Breast epithelium (tissue), 4 donors: ENCODE measurements at regions not wholly inside any gene's neighbourhood (a gene's known extent, or its start where the extent isn't known, plus 50 kb on each side); places are given as distances from the start of the nearest gene placed in this dataset.

Source experiments
- DNase-seq, 2 donors: peaks; one replicate each; pipeline ENCODE4 v3.0.0-alpha.2; 2019; ENCODE audit warnings: low spot score in 2 of 2
- H3K27ac ChIP-seq, 2 donors: fragments of 200-600 bp; sonication (generic) in 1 of 2; one replicate each; pipeline ENCODE4 v1.5.1; 2016 to 2019; ENCODE audit warnings: mild to moderate bottlenecking in 1 of 2
- H3K27me3 ChIP-seq, 2 donors: fragments of 200-600 bp; sonication (generic) in 1 of 2; one replicate each; pipeline versions ENCODE4 v1.5.1 to v1.6.0; 2017 to 2019; ENCODE audit warnings: control low read depth in 1 of 2, mild to moderate bottlenecking in 1 of 2
- H3K36me3 ChIP-seq: fragments of 200-600 bp; one replicate; pipeline ENCODE4 v1.5.1; 2019
- H3K4me1 ChIP-seq, 2 donors: fragments of 200-600 bp; sonication (generic); one replicate each; pipeline ENCODE4 v1.5.1; 2016 to 2019; ENCODE audit warnings: control low read depth in 1 of 2
- H3K4me3 ChIP-seq, 3 donors: fragments of 200-600 bp; sonication (generic); 1 replicate in 2 of 3; 2 replicates in 1 of 3; pipeline ENCODE4 v1.5.1; 2016 to 2019; ENCODE audit warnings: mild to moderate bottlenecking in 3 of 3, moderate library complexity in 2 of 3
- H3K9me3 ChIP-seq, 2 donors: fragments of 200-600 bp; sonication (generic) in 1 of 2; one replicate each; pipeline ENCODE4 v1.5.1; 2016 to 2019; ENCODE audit warnings: control low read depth in 1 of 2
- CTCF ChIP-seq, 3 donors: fragments of 450-650 bp; IDR thresholded peaks; one replicate each; pipeline ENCODE4 v1.5.1; 2016 to 2017; ENCODE audit warnings: antibody characterized with exemption in 3 of 3, mild to moderate bottlenecking in 3 of 3, moderate library complexity in 3 of 3
- POLR2A ChIP-seq: fragments of 450-650 bp; IDR thresholded peaks from one replicate; pipeline ENCODE4 v1.6.1; 2016; ENCODE audit warnings: antibody characterized with exemption, mild to moderate bottlenecking, moderate library complexity
- POLR2AphosphoS5 ChIP-seq, 3 donors: sonication (generic); formaldehyde crosslinking; IDR thresholded peaks; one replicate each; pipeline ENCODE4 v1.6.1; 2017; ENCODE audit warnings: antibody characterized with exemption in 3 of 3
- intact Hi-C: fragments of 100-400 bp; cut with DNase I; formaldehyde crosslinking; loops from one replicate; pipeline ENCODE4 v1.15.1; 2023; ENCODE audit warnings: low total_unique reads

GRCh38 chr4:3679851-3680311, 86.3 kb upstream of the ADRA2C start:
- peaks cover 0 to 50% of the 10 kb centered on the region in 2 donors for H3K27me3 ChIP-seq
- no peak for DNase-seq

GRCh38 chr4:3679071-3679825, 86.9 kb upstream of the ADRA2C start:
- DNase-seq = no peak
- H3K27me3 ChIP-seq = peaks cover 0 to 44% of the 10 kb centered on the region in 2 donors

More at GRCh38 chr4:3679851-3680311, 86.3 kb upstream of the ADRA2C start:
- H3K36me3 ChIP-seq = no peaks in the 10 kb centered on the region
- intact Hi-C loops = no loop called here
- H3K27ac ChIP-seq = no peak overlapping the region
- H3K4me3 ChIP-seq = no peak overlapping the region
- no peaks in the 10 kb centered on the region for H3K4me1 ChIP-seq
- TF ChIP-seq POLR2AphosphoS5 (IDR thresholded peaks at IDR 0.05) (no peak), POLR2A (no peak), CTCF (IDR thresholded peaks at IDR 0.05) (no peak)
- no peaks in the 10 kb centered on the region for H3K9me3 ChIP-seq

DNA sequence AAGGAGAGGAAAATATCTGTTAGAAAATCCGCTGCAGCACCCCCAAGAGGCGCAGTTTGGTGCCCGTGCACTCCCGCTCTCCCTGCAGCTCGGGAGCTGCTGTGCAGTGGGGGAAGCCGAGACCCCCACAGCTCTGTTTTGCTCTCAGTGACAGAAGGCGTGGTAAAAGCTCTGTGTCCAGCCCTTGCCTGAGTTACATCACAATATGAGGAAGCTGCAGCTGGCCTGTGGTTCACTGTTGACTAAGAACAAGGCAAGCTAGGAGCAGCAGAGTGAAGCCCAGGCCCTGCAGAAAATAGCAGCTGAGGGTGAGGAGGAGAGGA, 88.5 kb upstream of the ADRA2C start:
- Histone ChIP-seq H3K9me3 (no peaks in the 10 kb centered on the region), H3K4me1 (no peaks in the 10 kb centered on the region), H3K36me3 (no peaks in the 10 kb centered on the region), H3K27ac (no peak overlapping the region), H3K27me3 (peaks cover 0 to 37% of the 10 kb centered on the region in 2 donors), H3K4me3 (no peak overlapping the region)
- DNase-seq = no peak
- TF ChIP-seq POLR2A (no peak), POLR2AphosphoS5 (IDR thresholded peaks at IDR 0.05) (no peak), CTCF (IDR thresholded peaks at IDR 0.05) (no peak)
- intact Hi-C loops = no loop called here

More at GRCh38 chr4:3679071-3679825, 86.9 kb upstream of the ADRA2C start:
- no peaks in the 10 kb centered on the region for H3K36me3 ChIP-seq
- TF ChIP-seq CTCF (IDR thresholded peaks at IDR 0.05) (no peak), POLR2AphosphoS5 (IDR thresholded peaks at IDR 0.05) (no peak), POLR2A (no peak)
- H3K27ac ChIP-seq = no peak overlapping the region
- H3K9me3 ChIP-seq = no peaks in the 10 kb centered on the region
- no peak overlapping the region for H3K4me3 ChIP-seq
- no peaks in the 10 kb centered on the region for H3K4me1 ChIP-seq
- intact Hi-C loops = no loop called here

GRCh38 chr4:3676907-3677747, 89.1 kb upstream of the ADRA2C start:
- Histone ChIP-seq H3K27ac (no peak overlapping the region), H3K9me3 (no peaks in the 10 kb centered on the region), H3K4me1 (no peaks in the 10 kb centered on the region), H3K27me3 (peaks cover 0 to 37% of the 10 kb centered on the region in 2 donors), H3K36me3 (no peaks in the 10 kb centered on the region), H3K4me3 (no peak overlapping the region)
- DNase-seq = no peak
- TF ChIP-seq POLR2AphosphoS5 (IDR thresholded peaks at IDR 0.05) (no peak), CTCF (IDR thresholded peaks at IDR 0.05) (no peak), POLR2A (no peak)
- intact Hi-C loops = no loop called here

DNA sequence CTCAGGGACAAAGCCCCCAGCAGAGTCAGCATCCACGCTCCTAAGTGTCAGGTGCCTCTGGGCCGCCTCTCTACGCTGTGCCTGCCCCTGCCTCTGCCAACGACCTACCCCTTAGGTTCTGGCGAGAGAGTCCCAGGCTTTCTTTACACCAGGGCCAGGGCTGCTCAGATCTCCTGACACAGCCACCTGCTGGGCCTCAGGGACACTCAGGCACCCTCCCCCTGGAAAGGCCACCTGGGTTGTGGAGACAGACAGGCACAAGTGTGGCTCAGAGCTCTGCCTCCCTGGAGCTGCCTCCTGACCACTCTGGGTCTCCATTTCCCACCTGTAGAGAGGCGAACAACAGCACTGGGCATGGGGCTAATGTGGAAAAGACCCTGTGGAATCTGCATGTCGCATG, 90.0 kb upstream of the ADRA2C start:
- Histone ChIP-seq H3K9me3 (no peaks in the 10 kb centered on the region), H3K4me1 (no peaks in the 10 kb centered on the region), H3K27ac (no peak overlapping the region), H3K4me3 (no peak overlapping the region), H3K27me3 (peaks cover 0 to 32% of the 10 kb centered on the region in 2 donors), H3K36me3 (no peaks in the 10 kb centered on the region)
- TF ChIP-seq POLR2AphosphoS5 (IDR thresholded peaks at IDR 0.05) = no peak
- TF ChIP-seq POLR2A = no peak
- TF ChIP-seq CTCF (IDR thresholded peaks at IDR 0.05) = no peak
- intact Hi-C loops = no loop called here
- no peak for DNase-seq
